ENCODE measurements at regions not wholly inside any gene's neighbourhood (a gene's known extent, or its start where the extent isn't known, plus 50 kb on each side); places are given as distances from the start of the nearest gene placed in this dataset.
A peak's percentile ranks its signal among the peaks of the same experiment; 100 is the strongest.

- Histone ChIP-seq H3K4me3 (ENCODE audit: insufficient read depth, low read length) (no peak overlapping the region), H3K27ac (ENCODE audit: low read depth, low read length) (no peak overlapping the region), H3K79me2 (ENCODE audit: insufficient read depth, low read length) (no peaks in the 10 kb centered on the region), H3K27me3 (ENCODE audit: insufficient read depth, low read length) (peaks cover 14% of the 10 kb centered on the region), H3K4me1 (ENCODE audit: insufficient read depth, low read length) (no peaks in the 10 kb centered on the region), H3K36me3 (ENCODE audit: insufficient read depth, low read length) (no peaks in the 10 kb centered on the region), H2AFZ (ENCODE audit: low read length) (no peak overlapping the region), H3K9me3 (ENCODE audit: low read depth, low read length) (no peaks in the 10 kb centered on the region), H4K20me1 (ENCODE audit: insufficient read depth, low read length) (no peaks in the 10 kb centered on the region), H3K4me2 (ENCODE audit: insufficient read depth, low read length) (no peak overlapping the region)
- no peak for TF ChIP-seq CTCF (IDR thresholded peaks at IDR 0.05; ENCODE audit: extremely low read depth, low read depth, low read length)
- no peak for DNase-seq (ENCODE audit: insufficient read length, low spot score, missing footprints)
Observed at GRCh38 chr20:48547664-48548063, 280.1 kb downstream of the PREX1 start.

GRCh38 chr20:48544402-48545339, 283.1 kb downstream of the PREX1 start:
- no peaks in the 10 kb centered on the region for H3K9me3 ChIP-seq (ENCODE audit: low read depth, low read length)
- no peak overlapping the region for H3K4me3 ChIP-seq (ENCODE audit: insufficient read depth, low read length)
- no peaks in the 10 kb centered on the region for H3K36me3 ChIP-seq (ENCODE audit: insufficient read depth, low read length)
- H4K20me1 ChIP-seq (ENCODE audit: insufficient read depth, low read length): no peaks in the 10 kb centered on the region
- no peaks in the 10 kb centered on the region for H3K79me2 ChIP-seq (ENCODE audit: insufficient read depth, low read length)
- no peak for DNase-seq (ENCODE audit: insufficient read length, low spot score, missing footprints)
- peaks cover 15% of the 10 kb centered on the region for H3K27me3 ChIP-seq (ENCODE audit: insufficient read depth, low read length)
- no peak overlapping the region for H2AFZ ChIP-seq (ENCODE audit: low read length)
- no peak overlapping the region for H3K27ac ChIP-seq (ENCODE audit: low read depth, low read length)
- no peaks in the 10 kb centered on the region for H3K4me1 ChIP-seq (ENCODE audit: insufficient read depth, low read length)
- TF ChIP-seq CTCF (IDR thresholded peaks at IDR 0.05; ENCODE audit: extremely low read depth, low read depth, low read length): no peak
- H3K4me2 ChIP-seq (ENCODE audit: insufficient read depth, low read length): no peak overlapping the region

GRCh38 chr20:48541581-48542071, 286.2 kb downstream of the PREX1 start:
- no peak overlapping the region for H3K4me2 ChIP-seq (ENCODE audit: insufficient read depth, low read length)
- no peak overlapping the region for H3K4me3 ChIP-seq (ENCODE audit: insufficient read depth, low read length)
- peaks cover 15% of the 10 kb centered on the region for H3K27me3 ChIP-seq (ENCODE audit: insufficient read depth, low read length)
- H4K20me1 ChIP-seq (ENCODE audit: insufficient read depth, low read length): no peaks in the 10 kb centered on the region
- H3K79me2 ChIP-seq (ENCODE audit: insufficient read depth, low read length): no peaks in the 10 kb centered on the region
- H2AFZ ChIP-seq (ENCODE audit: low read length): no peak overlapping the region
- no peak overlapping the region for H3K27ac ChIP-seq (ENCODE audit: low read depth, low read length)
- H3K36me3 ChIP-seq (ENCODE audit: insufficient read depth, low read length): no peaks in the 10 kb centered on the region
- H3K9me3 ChIP-seq (ENCODE audit: low read depth, low read length): no peaks in the 10 kb centered on the region
- H3K4me1 ChIP-seq (ENCODE audit: insufficient read depth, low read length): no peaks in the 10 kb centered on the region
- DNase-seq (ENCODE audit: insufficient read length, low spot score, missing footprints): no peak
- no peak for TF ChIP-seq CTCF (IDR thresholded peaks at IDR 0.05; ENCODE audit: extremely low read depth, low read depth, low read length)

- Histone ChIP-seq H3K4me1 (ENCODE audit: insufficient read depth, low read length) (no peaks in the 10 kb centered on the region), H3K27me3 (ENCODE audit: insufficient read depth, low read length) (peaks cover 7% of the 10 kb centered on the region), H3K4me3 (ENCODE audit: insufficient read depth, low read length) (no peak overlapping the region), H2AFZ (ENCODE audit: low read length) (no peak overlapping the region), H4K20me1 (ENCODE audit: insufficient read depth, low read length) (no peaks in the 10 kb centered on the region), H3K27ac (ENCODE audit: low read depth, low read length) (no peak overlapping the region), H3K4me2 (ENCODE audit: insufficient read depth, low read length) (no peak overlapping the region), H3K9me3 (ENCODE audit: low read depth, low read length) (no peaks in the 10 kb centered on the region), H3K79me2 (ENCODE audit: insufficient read depth, low read length) (no peaks in the 10 kb centered on the region), H3K36me3 (ENCODE audit: insufficient read depth, low read length) (no peaks in the 10 kb centered on the region)
- peak; percentile 59 for DNase-seq (ENCODE audit: insufficient read length, low spot score, missing footprints)
- TF ChIP-seq CTCF (IDR thresholded peaks at IDR 0.05; ENCODE audit: extremely low read depth, low read depth, low read length): no peak
Observed at GRCh38 chr20:48538856-48539255, 288.9 kb downstream of the PREX1 start.

All from osteoblast (primary cell).